ENCODE measurements at regions not wholly inside any gene's neighbourhood (a gene's known extent, or its start where the extent isn't known, plus 50 kb on each side); places are given as distances from the start of the nearest gene placed in this dataset.
A peak's percentile ranks its signal among the peaks of the same experiment; 100 is the strongest.

DNA sequence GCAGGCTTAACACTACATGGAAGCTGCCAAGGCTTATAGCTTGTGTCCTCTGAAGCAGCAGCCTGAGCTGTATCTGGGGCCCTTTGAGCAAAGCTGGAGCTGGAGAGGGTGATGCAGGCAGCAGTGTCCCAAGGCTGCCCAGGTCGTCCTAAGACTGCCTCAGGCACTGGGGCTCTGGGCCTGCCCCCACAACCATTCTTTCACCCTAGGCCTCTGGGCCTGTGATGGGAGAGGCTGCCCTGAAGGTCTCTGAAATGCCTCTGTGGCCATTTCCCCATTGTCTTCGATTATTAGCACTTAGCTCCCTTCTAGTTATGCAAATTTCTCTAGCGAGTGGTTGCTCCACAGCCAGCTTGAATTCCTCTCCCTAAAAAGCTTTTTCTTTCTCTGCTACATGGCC, 142.0 kb downstream of the LRIG2 start:
- CTCF ChIA-PET = no interaction called here
- DNase-seq (ENCODE audit: low read depth, low spot score) = no peak
- TF ChIP-seq, protein P1, sequence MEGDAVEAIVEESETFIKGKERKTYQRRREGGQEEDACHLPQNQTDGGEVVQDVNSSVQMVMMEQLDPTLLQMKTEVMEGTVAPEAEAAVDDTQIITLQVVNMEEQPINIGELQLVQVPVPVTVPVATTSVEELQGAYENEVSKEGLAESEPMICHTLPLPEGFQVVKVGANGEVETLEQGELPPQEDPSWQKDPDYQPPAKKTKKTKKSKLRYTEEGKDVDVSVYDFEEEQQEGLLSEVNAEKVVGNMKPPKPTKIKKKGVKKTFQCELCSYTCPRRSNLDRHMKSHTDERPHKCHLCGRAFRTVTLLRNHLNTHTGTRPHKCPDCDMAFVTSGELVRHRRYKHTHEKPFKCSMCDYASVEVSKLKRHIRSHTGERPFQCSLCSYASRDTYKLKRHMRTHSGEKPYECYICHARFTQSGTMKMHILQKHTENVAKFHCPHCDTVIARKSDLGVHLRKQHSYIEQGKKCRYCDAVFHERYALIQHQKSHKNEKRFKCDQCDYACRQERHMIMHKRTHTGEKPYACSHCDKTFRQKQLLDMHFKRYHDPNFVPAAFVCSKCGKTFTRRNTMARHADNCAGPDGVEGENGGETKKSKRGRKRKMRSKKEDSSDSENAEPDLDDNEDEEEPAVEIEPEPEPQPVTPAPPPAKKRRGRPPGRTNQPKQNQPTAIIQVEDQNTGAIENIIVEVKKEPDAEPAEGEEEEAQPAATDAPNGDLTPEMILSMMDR (IDR thresholded peaks at IDR 0.05; ENCODE audit: insufficient read depth, low read length, missing control alignments) = no peak
- H3K4me3 ChIP-seq (ENCODE audit: low read depth, low read length) = no peak overlapping the region
- POLR2A ChIA-PET = no interaction called here

DNA sequence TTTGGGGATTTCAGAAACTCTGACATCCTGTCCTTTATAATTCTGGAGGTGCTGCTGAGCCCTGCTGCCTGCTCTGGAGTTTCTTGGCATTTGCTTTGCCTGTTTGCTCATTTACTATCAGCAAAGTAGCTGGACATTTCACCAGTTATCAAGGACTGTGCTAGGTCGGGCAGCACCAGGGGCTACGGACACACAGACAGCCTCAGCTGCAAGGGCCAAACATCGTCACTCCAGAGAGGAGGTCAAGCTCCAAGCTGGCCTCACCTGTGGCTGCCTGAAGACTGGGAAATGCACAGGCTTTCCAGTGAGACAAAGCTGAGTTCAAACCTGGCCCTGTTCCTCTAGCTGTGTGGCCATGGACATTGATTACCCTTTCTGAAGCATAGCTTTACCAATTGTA, 143.7 kb downstream of the LRIG2 start:
- H3K4me3 ChIP-seq (ENCODE audit: low read depth, low read length) = no peak overlapping the region
- CTCF ChIA-PET = interaction anchor here (1.4 kb wide), 1 partner anchor 10 kb away, joined by 3 read pairs; no protein-coding TSS in a partner anchor
- POLR2A ChIA-PET = no interaction called here
- no peak for DNase-seq (ENCODE audit: low read depth, low spot score)
- TF ChIP-seq, protein P1 (IDR thresholded peaks at IDR 0.05; ENCODE audit: insufficient read depth, low read length, missing control alignments) = no peak

DNA sequence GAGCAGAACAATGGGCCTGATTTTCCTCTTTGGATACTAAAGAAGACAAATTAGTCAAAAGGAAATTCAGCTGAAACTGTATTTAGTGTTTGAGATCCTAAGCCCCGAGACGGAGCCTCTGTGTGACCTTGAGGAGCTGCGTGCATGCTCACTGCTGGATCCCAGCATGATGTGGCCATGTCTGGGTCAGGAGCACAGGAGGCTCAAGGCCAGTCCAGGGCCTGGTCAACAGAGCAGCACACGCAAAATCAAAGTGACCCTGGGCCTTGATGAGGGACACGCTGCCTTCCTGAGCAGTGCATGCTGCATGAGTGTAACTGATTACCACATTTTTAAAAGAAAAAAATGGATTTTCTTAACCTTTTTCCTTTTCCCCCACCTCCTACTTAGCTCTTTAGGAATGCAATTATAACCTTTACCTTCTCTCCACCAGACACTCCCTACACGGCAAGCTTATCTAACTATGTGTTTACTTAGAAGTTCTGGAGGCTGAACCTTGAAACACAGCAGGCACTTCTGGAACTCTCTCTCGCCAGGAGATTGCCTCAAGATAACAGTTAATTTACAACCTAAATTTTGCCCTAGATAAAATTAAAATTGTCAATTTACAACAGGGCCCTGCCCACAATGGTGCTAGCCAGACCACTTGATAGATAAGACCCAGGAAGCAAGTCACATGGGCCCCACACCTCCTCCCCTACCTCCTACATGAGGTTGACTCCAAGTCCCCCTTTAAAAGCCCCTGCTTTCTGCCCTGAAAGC, 144.6 kb downstream of the LRIG2 start:
- H3K4me3 ChIP-seq (ENCODE audit: low read depth, low read length) = no peak overlapping the region
- TF ChIP-seq, protein P1 (IDR thresholded peaks at IDR 0.05; ENCODE audit: insufficient read depth, low read length, missing control alignments) = no peak
- DNase-seq (ENCODE audit: low read depth, low spot score) = no peak
- POLR2A ChIA-PET = no interaction called here
- CTCF ChIA-PET = interaction anchor here (1.4 kb wide), 1 partner anchor 9 kb away, joined by 3 read pairs; no protein-coding TSS in a partner anchor

DNA sequence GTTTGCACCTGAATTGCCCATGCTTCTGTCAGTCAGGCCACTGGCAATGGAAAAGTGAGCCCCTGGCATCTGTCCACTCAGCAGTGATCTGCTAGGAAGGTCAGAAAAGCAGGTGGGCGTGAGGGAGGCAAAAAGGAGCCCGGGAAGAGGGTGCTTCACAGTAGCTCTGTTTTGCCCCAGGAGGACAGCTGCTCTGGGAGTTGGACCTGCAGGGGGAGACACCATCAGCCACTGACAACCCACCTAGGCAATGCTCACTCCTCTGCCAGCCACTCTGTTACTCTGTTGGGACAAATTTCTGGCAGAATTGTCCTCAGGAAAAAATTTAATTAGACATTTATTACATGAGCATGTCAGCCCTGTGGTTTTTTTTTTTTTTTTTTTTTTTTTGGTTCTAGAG, 146.4 kb downstream of the LRIG2 start:
- no peak overlapping the region for H3K4me3 ChIP-seq (ENCODE audit: low read depth, low read length)
- no peak for DNase-seq (ENCODE audit: low read depth, low spot score)
- TF ChIP-seq, protein P1 (IDR thresholded peaks at IDR 0.05; ENCODE audit: insufficient read depth, low read length, missing control alignments) = peak; percentile 12
- ChIA-PET CTCF (no interaction called here), POLR2A (no interaction called here)

DNA sequence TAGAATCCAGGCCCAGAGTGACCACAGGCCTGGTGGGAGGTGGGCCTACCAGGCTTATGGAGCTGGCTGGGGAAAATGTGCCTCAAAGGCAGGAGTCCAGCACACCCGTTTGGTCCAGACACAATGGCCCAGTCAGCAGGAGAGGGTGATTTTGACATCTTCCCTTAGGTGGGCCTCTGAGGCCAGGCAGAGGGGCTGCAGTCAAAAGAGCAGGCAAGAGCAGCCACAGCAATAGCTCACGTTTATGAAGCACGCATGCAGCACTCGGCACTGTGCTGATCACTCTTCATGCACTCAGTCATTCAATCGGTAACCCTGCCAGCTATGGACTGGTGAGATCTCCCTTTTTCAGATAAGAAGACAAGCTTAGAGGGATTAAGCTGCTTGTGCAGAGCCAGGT, 146.8 kb downstream of the LRIG2 start:
- POLR2A ChIA-PET = no interaction called here
- TF ChIP-seq, protein P1 (IDR thresholded peaks at IDR 0.05; ENCODE audit: insufficient read depth, low read length, missing control alignments) = no peak
- no peak overlapping the region for H3K4me3 ChIP-seq (ENCODE audit: low read depth, low read length)
- CTCF ChIA-PET = no interaction called here
- no peak for DNase-seq (ENCODE audit: low read depth, low spot score)

DNA sequence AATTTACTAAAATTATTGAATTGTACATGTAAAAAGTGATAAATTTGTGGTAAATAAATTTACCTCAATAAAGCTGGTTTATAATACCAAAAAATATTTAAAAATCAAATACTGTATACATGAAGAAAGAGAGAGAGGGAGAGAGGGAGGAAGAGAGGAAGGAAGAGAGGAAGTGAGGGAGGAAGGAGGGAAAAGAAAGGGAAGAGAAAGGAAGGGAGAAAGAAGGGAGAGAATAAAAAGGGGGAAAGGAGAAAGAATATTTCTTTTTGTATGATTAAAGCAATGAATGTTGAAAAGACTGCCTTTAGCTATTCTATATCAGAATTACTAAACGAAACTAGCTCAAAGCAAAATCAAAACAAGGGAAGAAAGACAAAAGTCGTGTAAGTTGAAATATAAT, 150.0 kb downstream of the LRIG2 start:
- ChIA-PET POLR2A (no interaction called here), CTCF (no interaction called here)
- DNase-seq (ENCODE audit: low read depth, low spot score) = no peak
- H3K4me3 ChIP-seq (ENCODE audit: low read depth, low read length) = no peak overlapping the region
- TF ChIP-seq, protein P1 (IDR thresholded peaks at IDR 0.05; ENCODE audit: insufficient read depth, low read length, missing control alignments) = no peak

Data from AG04449 (cell line).